ENCODE measurements at regions not wholly inside any gene's neighbourhood (a gene's known extent, or its start where the extent isn't known, plus 50 kb on each side); places are given as distances from the start of the nearest gene placed in this dataset.

DNA sequence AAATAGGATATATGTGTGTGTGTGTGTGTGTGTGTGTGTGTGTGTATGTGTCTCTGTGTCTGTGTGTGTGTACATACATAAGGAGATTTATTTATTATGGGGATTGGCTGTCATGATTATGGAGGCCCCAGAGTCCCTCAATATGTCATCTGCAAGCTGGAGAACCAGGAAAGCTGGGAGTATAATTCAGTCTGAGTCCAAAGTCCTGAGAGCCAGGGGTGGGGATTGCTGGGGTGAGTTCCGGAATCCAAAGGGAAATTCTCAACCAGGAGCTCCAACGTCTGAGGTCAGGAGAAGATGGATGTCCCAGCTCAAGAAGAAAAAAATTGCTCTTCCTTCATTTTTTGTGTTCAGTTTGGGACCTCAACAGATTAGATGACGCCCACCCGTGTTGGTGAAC is 50.7 kb upstream of the PLPP4 start:
- TF ChIP-seq, protein P1, sequence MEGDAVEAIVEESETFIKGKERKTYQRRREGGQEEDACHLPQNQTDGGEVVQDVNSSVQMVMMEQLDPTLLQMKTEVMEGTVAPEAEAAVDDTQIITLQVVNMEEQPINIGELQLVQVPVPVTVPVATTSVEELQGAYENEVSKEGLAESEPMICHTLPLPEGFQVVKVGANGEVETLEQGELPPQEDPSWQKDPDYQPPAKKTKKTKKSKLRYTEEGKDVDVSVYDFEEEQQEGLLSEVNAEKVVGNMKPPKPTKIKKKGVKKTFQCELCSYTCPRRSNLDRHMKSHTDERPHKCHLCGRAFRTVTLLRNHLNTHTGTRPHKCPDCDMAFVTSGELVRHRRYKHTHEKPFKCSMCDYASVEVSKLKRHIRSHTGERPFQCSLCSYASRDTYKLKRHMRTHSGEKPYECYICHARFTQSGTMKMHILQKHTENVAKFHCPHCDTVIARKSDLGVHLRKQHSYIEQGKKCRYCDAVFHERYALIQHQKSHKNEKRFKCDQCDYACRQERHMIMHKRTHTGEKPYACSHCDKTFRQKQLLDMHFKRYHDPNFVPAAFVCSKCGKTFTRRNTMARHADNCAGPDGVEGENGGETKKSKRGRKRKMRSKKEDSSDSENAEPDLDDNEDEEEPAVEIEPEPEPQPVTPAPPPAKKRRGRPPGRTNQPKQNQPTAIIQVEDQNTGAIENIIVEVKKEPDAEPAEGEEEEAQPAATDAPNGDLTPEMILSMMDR (IDR thresholded peaks at IDR 0.05; ENCODE audit: poor library complexity) = no peak
- TF ChIP-seq EZH2 (IDR thresholded peaks at IDR 0.05; ENCODE audit: borderline replicate concordance) (no peak), EZH2phosphoT487 (IDR thresholded peaks at IDR 0.05; ENCODE audit: low read depth, severe bottlenecking, unreplicated experiment) (no peak)
